HepG2 (cell line): ENCODE measurements at regions not wholly inside any gene's neighbourhood (a gene's known extent, or its start where the extent isn't known, plus 50 kb on each side); places are given as distances from the start of the nearest gene placed in this dataset.

Experiments
- ATAC-seq: fragments of 200-7000 bp; cut with Tn5 transposase; 3 replicates; pipeline ENCODE4 v1.9.1; 2020; ENCODE audit warnings: mild to moderate bottlenecking, moderate library complexity
- BruUV-seq: library from RNA; stranded (reverse); fragments of 400-500 nt; replicated peaks from 2 replicates; lab custom pipeline; 2021; lab: Mats Ljungman, UMichigan
- CTCF ChIA-PET: fragments of 300-600 bp; formaldehyde crosslinking; extraction: SDS; loops from one replicate; lab custom pipeline; 2021; ENCODE audit warnings: low total read pairs, inconsistent platforms, low intra/inter-chr PET ratio; lab: Yijun Ruan, JAX
- POLR2A ChIA-PET: fragments of 350-600 bp; sonication (Branson Sonifier 250); formaldehyde crosslinking; loops from one replicate; lab custom pipeline; 2020; ENCODE audit warnings: antibody characterized with exemption, inconsistent platforms; lab: Yijun Ruan, JAX
- DNase-seq: peaks from one replicate; pipeline ENCODE4 v3.0.0-alpha.2; 2015; ENCODE audit warnings: low spot score
- FAIRE-seq: peaks from 3 replicates; lab custom pipeline; 2011; peaks lifted over from hg19 to GRCh38; lab: Jason Lieb, UNC
- H2AFZ ChIP-seq: one replicate; pipeline ENCODE4 v1.6.1; 2011; ENCODE audit warnings: low read length, inconsistent platforms
- H3K27ac ChIP-seq: fragments of 300-600 bp; 3 replicates; pipeline ENCODE4 v1.8.0; 2011; ENCODE audit warnings: mixed run types, mild to moderate bottlenecking, mixed read lengths, low read length, inconsistent platforms; ENCODE audit not compliant: insufficient read depth; ENCODE audit errors: extremely low read length
- H3K27me3 ChIP-seq, 2 experiments: fragments of 200-600 bp in 1 of 2; 2 replicates in 1 of 2; 3 replicates in 1 of 2; pipeline versions ENCODE4 v1.6.0 to v1.8.0; 2011; ENCODE audit warnings: low read length in 2 of 2, mild to moderate bottlenecking in 2 of 2, moderate library complexity in 2 of 2, inconsistent platforms in 1 of 2; ENCODE audit not compliant: insufficient read depth in 2 of 2, control insufficient read depth in 1 of 2
- H3K36me3 ChIP-seq, 2 experiments: fragments of 200-600 bp in 1 of 2; replicated peaks in 1 of 2; 2 replicates in 1 of 2; 3 replicates in 1 of 2; pipeline versions ENCODE4 v1.5.1 to v1.8.0; 2011; ENCODE audit warnings: low read length in 2 of 2, inconsistent platforms in 1 of 2; ENCODE audit not compliant: insufficient read depth in 2 of 2, control insufficient read depth in 1 of 2
- H3K4me1 ChIP-seq: 2 replicates; pipeline ENCODE4 v1.5.1; 2012; ENCODE audit warnings: low read length, inconsistent platforms; ENCODE audit not compliant: insufficient read depth
- H3K4me2 ChIP-seq: 2 replicates; pipeline ENCODE4 v1.6.0; 2011; ENCODE audit warnings: low read depth, low read length, inconsistent platforms
- H3K4me3 ChIP-seq, 3 experiments: fragments of 200-600 bp in 1 of 3; sonication (generic), shearing (Covaris generic) in 1 of 3; replicated peaks in 1 of 3; 2 replicates each; pipeline ENCODE4 v1.5.1; 2011 to 2016; ENCODE audit warnings: low read length in 3 of 3, inconsistent platforms in 2 of 3, low read depth in 2 of 3, mild to moderate bottlenecking in 2 of 3, control low read depth in 1 of 3, mixed read lengths in 1 of 3; ENCODE audit not compliant: insufficient read depth in 1 of 3
- H3K79me2 ChIP-seq: one replicate; pipeline ENCODE4 v1.6.1; 2011; ENCODE audit warnings: low read length, inconsistent platforms; ENCODE audit not compliant: insufficient read depth
- H3K9ac ChIP-seq: 2 replicates; pipeline ENCODE4 v1.6.0; 2011; ENCODE audit warnings: mild to moderate bottlenecking, low read depth, low read length, inconsistent platforms; ENCODE audit not compliant: insufficient read depth
- H3K9me3 ChIP-seq: 2 replicates; pipeline ENCODE4 v1.5.1; 2012; ENCODE audit warnings: mild to moderate bottlenecking, low read length
- H4K20me1 ChIP-seq: 2 replicates; pipeline ENCODE4 v1.6.0; 2011; ENCODE audit warnings: inconsistent platforms, mild to moderate bottlenecking, low read length, moderate library complexity; ENCODE audit not compliant: insufficient read depth
- CEBPZ ChIP-seq: IDR thresholded peaks from 2 replicates; pipeline ENCODE4 v1.6.1; 2012; ENCODE audit warnings: low read length, improper control_type of control experiment
- HNRNPL ChIP-seq: fragments of 200-400 bp; formaldehyde crosslinking; IDR thresholded peaks from 2 replicates; pipeline ENCODE4 v1.6.1; 2017; ENCODE audit warnings: mild to moderate bottlenecking, low read depth, low read length
- NFYB ChIP-seq: sonication (generic); formaldehyde crosslinking; IDR thresholded peaks from 2 replicates; pipeline ENCODE4 v1.4.0; 2020; ENCODE audit warnings: missing genetic modification reagents
- TFDP2 ChIP-seq: sonication (generic); formaldehyde crosslinking; IDR thresholded peaks from 2 replicates; pipeline ENCODE4 v1.4.0; 2020; ENCODE audit warnings: missing genetic modification reagents
- XRCC5 ChIP-seq: fragments of 200-400 bp; formaldehyde crosslinking; optimal IDR thresholded peaks from 2 replicates; pipeline ENCODE3; 2017; ENCODE audit warnings: mild to moderate bottlenecking, low read length
- ZBTB42 ChIP-seq: sonication (generic); formaldehyde crosslinking; IDR thresholded peaks from 2 replicates; pipeline ENCODE4 v1.5.0; 2020; ENCODE audit warnings: mild to moderate bottlenecking, missing genetic modification reagents
- ZFP41 ChIP-seq: sonication (generic); formaldehyde crosslinking; IDR thresholded peaks from 2 replicates; pipeline ENCODE4 v1.4.0; 2020; ENCODE audit warnings: mild to moderate bottlenecking, missing genetic modification reagents, borderline replicate concordance
- ZNF414 ChIP-seq: sonication (generic); formaldehyde crosslinking; IDR thresholded peaks from 2 replicates; pipeline ENCODE4 v1.5.0; 2020; ENCODE audit warnings: missing genetic modification reagents
- WGBS: methylation state at CpG from one replicate; pipeline ENCODE4 v1.1.6; 2017; ENCODE audit warnings: low lambda C conversion rate; 5-methylcytosine and 5-hydroxymethylcytosine counted together
- in situ Hi-C: cut with HindIII; loops from 2 replicates; pipeline ENCODE4 v1.10.0; 2017; ENCODE audit warnings: low pct_unique_long_range_greater_than_20kb; ENCODE audit not compliant: extremely low pct_ligation_motif_present
- intact Hi-C: fragments of 100-400 bp; cut with micrococcal nuclease; formaldehyde crosslinking; loops from one replicate; pipeline ENCODE4 v1.10.0; 2022; ENCODE audit not compliant: unreplicated experiment

DNA sequence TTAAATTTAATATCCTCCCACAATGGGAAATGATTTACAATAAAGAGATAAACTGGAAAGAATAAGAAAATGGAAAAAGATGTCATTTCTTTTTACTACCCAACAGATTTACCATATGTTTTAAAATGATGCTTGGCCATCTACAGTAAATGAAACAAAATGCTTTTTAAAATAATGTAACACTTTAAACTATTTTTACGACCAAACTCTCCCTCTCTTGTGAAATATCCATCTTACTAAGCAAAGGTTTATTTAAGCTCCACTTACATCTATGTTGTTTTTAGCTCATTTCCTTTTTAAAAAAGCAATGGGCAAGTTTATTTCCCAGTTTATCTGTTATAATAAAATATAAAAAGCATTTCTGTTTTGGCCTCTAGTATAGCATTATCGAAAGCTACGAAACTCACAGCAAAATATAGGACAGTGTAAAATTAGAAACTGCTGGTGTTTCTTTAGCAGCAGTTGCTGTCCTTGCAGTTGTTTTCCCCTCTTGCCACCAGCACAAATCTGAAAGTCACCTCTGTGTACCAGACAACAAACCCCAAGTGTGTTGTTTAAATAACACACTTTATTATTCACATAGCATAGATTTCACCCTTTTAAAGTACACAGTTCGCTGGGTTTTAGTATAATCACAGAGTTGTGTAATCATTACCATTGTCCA lies 195.1 kb downstream of the CDRT15L2 start:
- Histone ChIP-seq H3K27ac (no peak overlapping the region), H3K79me2 (no peaks in the 10 kb centered on the region), H2AFZ (no peak overlapping the region), H3K9me3 (no peaks in the 10 kb centered on the region), H4K20me1 (no peaks in the 10 kb centered on the region), H3K27me3 (0 out of 5 replicates have a peak, but pooled peaks cover 0 to 2% of the 10 kb centered on the region in 2 experiments), H3K9ac (no peak overlapping the region), H3K36me3 (no peaks in the 10 kb centered on the region), H3K4me1 (no peaks in the 10 kb centered on the region), H3K4me2 (no peak overlapping the region), H3K4me3 (no peak overlapping the region)
- 25% methylated on average over 4 of the region's 4 CpGs for WGBS
- ATAC-seq, result no peak
- CTCF ChIA-PET, result no interaction called here
- TF ChIP-seq XRCC5 (no peak), ZFP41 (no peak), ZNF414 (CRISPR knock-in tag) (no peak), NFYB (CRISPR knock-in tag) (no peak), CEBPZ (no peak), TFDP2 (CRISPR knock-in tag) (no peak), HNRNPL (no peak), ZBTB42 (CRISPR knock-in tag) (no peak)
- intact Hi-C loops, result no loop called here
- no peak for FAIRE-seq
- DNase-seq, result no peak
- POLR2A ChIA-PET, result no interaction called here
- in situ Hi-C loops, result no loop called here
- BruUV-seq, result no TSS peak
